ENCODE measurements at regions not wholly inside any gene's neighbourhood (a gene's known extent, or its start where the extent isn't known, plus 50 kb on each side); places are given as distances from the start of the nearest gene placed in this dataset.

- H2BK15ac ChIP-seq (ENCODE audit: low read depth, low read length) = no peak overlapping the region
- no peak overlapping the region for H3K18ac ChIP-seq (ENCODE audit: low read depth, low read length)
- no peak overlapping the region for H3K4me3 ChIP-seq (ENCODE audit: insufficient read depth, low read depth, low read length)
- H3K23ac ChIP-seq (ENCODE audit: low read depth, low read length) = no peak overlapping the region
- no peak overlapping the region for H4K5ac ChIP-seq (ENCODE audit: low read depth, low read length)
- H3K9me3 ChIP-seq (ENCODE audit: control insufficient read depth, insufficient read depth, low read length) = no peaks in the 10 kb centered on the region
- dilution Hi-C loops (cut with HindIII; ENCODE audit: low sequenced_read_pairs, unreplicated experiment) = no loop called here
- H3K4ac ChIP-seq (ENCODE audit: low read depth, low read length) = no peak overlapping the region
- H3K56ac ChIP-seq (ENCODE audit: extremely low read depth, insufficient read depth, low read length) = no peak overlapping the region
- no peak overlapping the region for H3K14ac ChIP-seq (replicated peaks; ENCODE audit: low read depth, low read length)
- H4K20me1 ChIP-seq (ENCODE audit: insufficient read depth, low read length) = no peaks in the 10 kb centered on the region
- in situ Hi-C loops (cut with MboI; ENCODE audit: low sequenced_read_pairs) = no loop called here
- no peak overlapping the region for H2BK20ac ChIP-seq (ENCODE audit: low read depth, low read length)
- H3K36me3 ChIP-seq (ENCODE audit: control insufficient read depth, insufficient read depth, low read length) = no peaks in the 10 kb centered on the region
- CTCF ChIA-PET = no interaction called here
- no peak overlapping the region for H3K4me2 ChIP-seq (ENCODE audit: low read depth, low read length)
- BruUV-seq (replicated peaks) = no TSS peak
- H3K4me1 ChIP-seq (ENCODE audit: control insufficient read depth, insufficient read depth, low read length) = no peaks in the 10 kb centered on the region
- POLR2A ChIA-PET (ENCODE audit: unreplicated experiment) = no interaction called here
- no peak overlapping the region for H2AK9ac ChIP-seq (replicated peaks; ENCODE audit: low read depth, low read length, poor library complexity)
- H3K9me1 ChIP-seq (ENCODE audit: insufficient read depth, low read length) = no peaks in the 10 kb centered on the region
- no peak overlapping the region for H3K9ac ChIP-seq (ENCODE audit: low read depth, low read length)
- H2BK5ac ChIP-seq (ENCODE audit: low read depth, low read length, poor library complexity, severe bottlenecking) = no peak overlapping the region
- H2BK120ac ChIP-seq (ENCODE audit: low read depth, low read length) = no peak overlapping the region
- H3K79me1 ChIP-seq (ENCODE audit: low read depth in 1 of 2, low read length in 2 of 2) = no peaks in the 10 kb centered on the region
- H2AFZ ChIP-seq (replicated peaks; ENCODE audit: low read length, poor library complexity) = no peak overlapping the region
- no peak overlapping the region for H2AK5ac ChIP-seq (ENCODE audit: low read depth, low read length)
- H3K27ac ChIP-seq (ENCODE audit: insufficient read depth, low read length) = no peak overlapping the region
- ATAC-seq (ENCODE audit: low read depth) (no peak), DNase-seq (no peak)
- no CpG with 5 or more reads among the region's 1 CpG for WGBS, 2 experiments (ENCODE audit: extremely low coverage in 2 of 2, insufficient read length in 1 of 2)
- peaks cover 28% of the 10 kb centered on the region for H3K27me3 ChIP-seq (ENCODE audit: control insufficient read depth, insufficient read depth, low read length)
- TF ChIP-seq SMC3 (IDR thresholded peaks at IDR 0.05; ENCODE audit: low read depth, low read length) = no peak
- no peak for TF ChIP-seq POLR2A (IDR thresholded peaks at IDR 0.05; ENCODE audit: low read depth, low read length)
- no peak for TF ChIP-seq FOS (IDR thresholded peaks at IDR 0.05; ENCODE audit: low read depth, low read length)
- no peak for TF ChIP-seq CHD1 (IDR thresholded peaks at IDR 0.05; ENCODE audit: low read depth, low read length)
- no peak for TF ChIP-seq NFE2L2 (IDR thresholded peaks at IDR 0.05; ENCODE audit: low read depth, low read length)
- TF ChIP-seq MAZ (IDR thresholded peaks at IDR 0.05; ENCODE audit: borderline replicate concordance, low read depth, low read length) = no peak
- TF ChIP-seq, protein P1, sequence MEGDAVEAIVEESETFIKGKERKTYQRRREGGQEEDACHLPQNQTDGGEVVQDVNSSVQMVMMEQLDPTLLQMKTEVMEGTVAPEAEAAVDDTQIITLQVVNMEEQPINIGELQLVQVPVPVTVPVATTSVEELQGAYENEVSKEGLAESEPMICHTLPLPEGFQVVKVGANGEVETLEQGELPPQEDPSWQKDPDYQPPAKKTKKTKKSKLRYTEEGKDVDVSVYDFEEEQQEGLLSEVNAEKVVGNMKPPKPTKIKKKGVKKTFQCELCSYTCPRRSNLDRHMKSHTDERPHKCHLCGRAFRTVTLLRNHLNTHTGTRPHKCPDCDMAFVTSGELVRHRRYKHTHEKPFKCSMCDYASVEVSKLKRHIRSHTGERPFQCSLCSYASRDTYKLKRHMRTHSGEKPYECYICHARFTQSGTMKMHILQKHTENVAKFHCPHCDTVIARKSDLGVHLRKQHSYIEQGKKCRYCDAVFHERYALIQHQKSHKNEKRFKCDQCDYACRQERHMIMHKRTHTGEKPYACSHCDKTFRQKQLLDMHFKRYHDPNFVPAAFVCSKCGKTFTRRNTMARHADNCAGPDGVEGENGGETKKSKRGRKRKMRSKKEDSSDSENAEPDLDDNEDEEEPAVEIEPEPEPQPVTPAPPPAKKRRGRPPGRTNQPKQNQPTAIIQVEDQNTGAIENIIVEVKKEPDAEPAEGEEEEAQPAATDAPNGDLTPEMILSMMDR (conservative IDR thresholded peaks at IDR 0.05; ENCODE audit: low read depth, low read length) = no peak
- no peak for TF ChIP-seq MAFK (IDR thresholded peaks at IDR 0.05; ENCODE audit: low read depth, low read length)
- TF ChIP-seq RCOR1 (IDR thresholded peaks at IDR 0.05; ENCODE audit: insufficient replicate concordance, low read length) = no peak
- TF ChIP-seq CEBPB (IDR thresholded peaks at IDR 0.05; ENCODE audit: low read depth, low read length) = no peak
- TF ChIP-seq BHLHE40 (IDR thresholded peaks at IDR 0.05; ENCODE audit: low read depth, low read length) = no peak
- no peak for TF ChIP-seq MXI1 (IDR thresholded peaks at IDR 0.05; ENCODE audit: borderline replicate concordance, low read depth, low read length)
- no peak for TF ChIP-seq RFX5 (IDR thresholded peaks at IDR 0.05; ENCODE audit: low read depth, low read length)
- TF ChIP-seq, protein P2, sequence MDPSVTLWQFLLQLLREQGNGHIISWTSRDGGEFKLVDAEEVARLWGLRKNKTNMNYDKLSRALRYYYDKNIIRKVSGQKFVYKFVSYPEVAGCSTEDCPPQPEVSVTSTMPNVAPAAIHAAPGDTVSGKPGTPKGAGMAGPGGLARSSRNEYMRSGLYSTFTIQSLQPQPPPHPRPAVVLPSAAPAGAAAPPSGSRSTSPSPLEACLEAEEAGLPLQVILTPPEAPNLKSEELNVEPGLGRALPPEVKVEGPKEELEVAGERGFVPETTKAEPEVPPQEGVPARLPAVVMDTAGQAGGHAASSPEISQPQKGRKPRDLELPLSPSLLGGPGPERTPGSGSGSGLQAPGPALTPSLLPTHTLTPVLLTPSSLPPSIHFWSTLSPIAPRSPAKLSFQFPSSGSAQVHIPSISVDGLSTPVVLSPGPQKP (IDR thresholded peaks at IDR 0.05; ENCODE audit: borderline replicate concordance, low read depth, low read length) = no peak
- TF ChIP-seq RAD21 (IDR thresholded peaks at IDR 0.05; ENCODE audit: low read length) = no peak
- TF ChIP-seq, protein P3, sequence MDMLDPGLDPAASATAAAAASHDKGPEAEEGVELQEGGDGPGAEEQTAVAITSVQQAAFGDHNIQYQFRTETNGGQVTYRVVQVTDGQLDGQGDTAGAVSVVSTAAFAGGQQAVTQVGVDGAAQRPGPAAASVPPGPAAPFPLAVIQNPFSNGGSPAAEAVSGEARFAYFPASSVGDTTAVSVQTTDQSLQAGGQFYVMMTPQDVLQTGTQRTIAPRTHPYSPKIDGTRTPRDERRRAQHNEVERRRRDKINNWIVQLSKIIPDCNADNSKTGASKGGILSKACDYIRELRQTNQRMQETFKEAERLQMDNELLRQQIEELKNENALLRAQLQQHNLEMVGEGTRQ (IDR thresholded peaks at IDR 0.05; ENCODE audit: low read depth, low read length) = no peak
- intact Hi-C loops (cut with micrococcal nuclease) = no loop called here
- H4K91ac ChIP-seq (ENCODE audit: insufficient read depth, low read depth, low read length) = no peak overlapping the region
- H4K8ac ChIP-seq (ENCODE audit: low read depth in 2 of 2, low read length in 2 of 2) = no peak overlapping the region
Observed at GRCh38 chr14:55915456-55915855, 202.8 kb upstream of the PELI2 start.
